ENCODE measurements at regions not wholly inside any gene's neighbourhood (a gene's known extent, or its start where the extent isn't known, plus 50 kb on each side); places are given as distances from the start of the nearest gene placed in this dataset.

GRCh38 chr7:140236626-140237025 is 59.8 kb upstream of the KDM7A start:
- H3K4me1 ChIP-seq (ENCODE audit: insufficient read depth, low read length, severe bottlenecking) = peaks cover 5% of the 10 kb centered on the region
- H3K27me3 ChIP-seq (ENCODE audit: insufficient read depth, low read length) = peaks cover 2% of the 10 kb centered on the region; the same call in 1 of the 2 replicates
- H3K4me2 ChIP-seq (ENCODE audit: low read length) = no peak overlapping the region
- no peak overlapping the region for H2AFZ ChIP-seq (ENCODE audit: low read length)
- no peak overlapping the region for H3K9ac ChIP-seq (ENCODE audit: low read length)
- H3K4me3 ChIP-seq (ENCODE audit: low read depth, low read length, poor library complexity, severe bottlenecking) = no peak overlapping the region
- TF ChIP-seq EZH2 (IDR thresholded peaks at IDR 0.05; ENCODE audit: borderline replicate concordance, low read length) (no peak), CTCF (IDR thresholded peaks at IDR 0.05; ENCODE audit: low read length) (no peak)
- H3K9me2 ChIP-seq (ENCODE audit: low read depth, low read length) = no peaks in the 10 kb centered on the region
- no peaks in the 10 kb centered on the region for H3K36me3 ChIP-seq (ENCODE audit: insufficient read depth, low read length)
- H3K27ac ChIP-seq (ENCODE audit: low read depth, low read length, poor library complexity, severe bottlenecking) = no peak overlapping the region
- H3K9me3 ChIP-seq (ENCODE audit: low read length) = no peaks in the 10 kb centered on the region
- no peaks in the 10 kb centered on the region for H3K79me2 ChIP-seq (ENCODE audit: insufficient read depth, low read length)
- H3F3A ChIP-seq (ENCODE audit: insufficient read depth, low read length) = no peaks in the 10 kb centered on the region
- H4K20me1 ChIP-seq (ENCODE audit: insufficient read depth, low read length) = no peaks in the 10 kb centered on the region

- Histone ChIP-seq H3K36me3 (ENCODE audit: insufficient read depth, low read length) (no peaks in the 10 kb centered on the region), H3K4me2 (ENCODE audit: low read length) (no peak overlapping the region), H3F3A (ENCODE audit: insufficient read depth, low read length) (no peaks in the 10 kb centered on the region), H3K9ac (ENCODE audit: low read length) (no peak overlapping the region), H3K9me2 (ENCODE audit: low read depth, low read length) (no peaks in the 10 kb centered on the region), H3K79me2 (ENCODE audit: insufficient read depth, low read length) (no peaks in the 10 kb centered on the region), H3K27ac (ENCODE audit: low read depth, low read length, poor library complexity, severe bottlenecking) (no peak overlapping the region), H4K20me1 (ENCODE audit: insufficient read depth, low read length) (no peaks in the 10 kb centered on the region), H3K27me3 (ENCODE audit: insufficient read depth, low read length) (peaks cover 2% of the 10 kb centered on the region; the same call in 1 of the 2 replicates), H3K4me1 (ENCODE audit: insufficient read depth, low read length, severe bottlenecking) (peaks cover 21% of the 10 kb centered on the region), H3K4me3 (ENCODE audit: low read depth, low read length, poor library complexity, severe bottlenecking) (no peak overlapping the region), H2AFZ (ENCODE audit: low read length) (no peak overlapping the region), H3K9me3 (ENCODE audit: low read length) (no peaks in the 10 kb centered on the region)
- TF ChIP-seq CTCF (IDR thresholded peaks at IDR 0.05; ENCODE audit: low read length) (no peak), EZH2 (IDR thresholded peaks at IDR 0.05; ENCODE audit: borderline replicate concordance, low read length) (no peak)
These were observed 58.3 kb upstream of the KDM7A start for GRCh38 chr7:140235114-140235513.

- Histone ChIP-seq H3K4me2 (ENCODE audit: low read length) (no peak overlapping the region), H3K9me3 (ENCODE audit: low read length) (no peaks in the 10 kb centered on the region), H3F3A (ENCODE audit: insufficient read depth, low read length) (no peaks in the 10 kb centered on the region), H3K4me1 (ENCODE audit: insufficient read depth, low read length, severe bottlenecking) (peaks cover 33% of the 10 kb centered on the region), H3K27me3 (ENCODE audit: insufficient read depth, low read length) (no peaks in the 10 kb centered on the region; the same call in 1 of the 2 replicates), H4K20me1 (ENCODE audit: insufficient read depth, low read length) (no peaks in the 10 kb centered on the region), H3K9ac (ENCODE audit: low read length) (no peak overlapping the region), H3K79me2 (ENCODE audit: insufficient read depth, low read length) (no peaks in the 10 kb centered on the region), H3K36me3 (ENCODE audit: insufficient read depth, low read length) (no peaks in the 10 kb centered on the region), H2AFZ (ENCODE audit: low read length) (no peak overlapping the region), H3K4me3 (ENCODE audit: low read depth, low read length, poor library complexity, severe bottlenecking) (no peak overlapping the region), H3K9me2 (ENCODE audit: low read depth, low read length) (no peaks in the 10 kb centered on the region), H3K27ac (ENCODE audit: low read depth, low read length, poor library complexity, severe bottlenecking) (no peak overlapping the region)
- TF ChIP-seq EZH2 (IDR thresholded peaks at IDR 0.05; ENCODE audit: borderline replicate concordance, low read length) (no peak), CTCF (IDR thresholded peaks at IDR 0.05; ENCODE audit: low read length) (no peak)
These were observed 56.5 kb upstream of the KDM7A start for GRCh38 chr7:140232957-140233917.
